ENCODE measurements at regions not wholly inside any gene's neighbourhood (a gene's known extent, or its start where the extent isn't known, plus 50 kb on each side); places are given as distances from the start of the nearest gene placed in this dataset.

- TF ChIP-seq CTCF (conservative IDR thresholded peaks at IDR 0.05; ENCODE audit: low read depth, low read length): no peak
- no peak overlapping the region for H3K4me3 ChIP-seq (ENCODE audit: low read depth, low read length)
- DNase-seq (ENCODE audit: low read depth): no peak
Measured at GRCh38 chr10:130882906-130883305, 428.6 kb downstream of the TCERG1L start.

GRCh38 chr10:130884456-130884855 lies 427.1 kb downstream of the TCERG1L start:
- DNase-seq (ENCODE audit: low read depth): no peak
- TF ChIP-seq CTCF (conservative IDR thresholded peaks at IDR 0.05; ENCODE audit: low read depth, low read length): no peak
- no peak overlapping the region for H3K4me3 ChIP-seq (ENCODE audit: low read depth, low read length)

GRCh38 chr10:130885021-130885655 lies 426.4 kb downstream of the TCERG1L start:
- no peak overlapping the region for H3K4me3 ChIP-seq (ENCODE audit: low read depth, low read length)
- no peak for TF ChIP-seq CTCF (conservative IDR thresholded peaks at IDR 0.05; ENCODE audit: low read depth, low read length)
- no peak for DNase-seq (ENCODE audit: low read depth)

- TF ChIP-seq CTCF (conservative IDR thresholded peaks at IDR 0.05; ENCODE audit: low read depth, low read length): no peak
- DNase-seq (ENCODE audit: low read depth): no peak
- H3K4me3 ChIP-seq (ENCODE audit: low read depth, low read length): no peak overlapping the region
Measured at GRCh38 chr10:130887170-130887569, 424.4 kb downstream of the TCERG1L start.

- no peak for DNase-seq (ENCODE audit: low read depth)
- H3K4me3 ChIP-seq (ENCODE audit: low read depth, low read length): no peak overlapping the region
- no peak for TF ChIP-seq CTCF (conservative IDR thresholded peaks at IDR 0.05; ENCODE audit: low read depth, low read length)
Measured at GRCh38 chr10:130888493-130888892, 423.0 kb downstream of the TCERG1L start.

- H3K4me3 ChIP-seq (ENCODE audit: low read depth, low read length): no peak overlapping the region
- no peak for DNase-seq (ENCODE audit: low read depth)
- no peak for TF ChIP-seq CTCF (conservative IDR thresholded peaks at IDR 0.05; ENCODE audit: low read depth, low read length)
Measured at GRCh38 chr10:130889240-130889639, 422.3 kb downstream of the TCERG1L start.

- TF ChIP-seq CTCF (conservative IDR thresholded peaks at IDR 0.05; ENCODE audit: low read depth, low read length): no peak
- no peak for DNase-seq (ENCODE audit: low read depth)
- no peak overlapping the region for H3K4me3 ChIP-seq (ENCODE audit: low read depth, low read length)
Measured at GRCh38 chr10:130889780-130890179, 421.7 kb downstream of the TCERG1L start.

Data from epithelial cell of proximal tubule (primary cell).